HCT116 (cell line): ENCODE measurements at regions not wholly inside any gene's neighbourhood (a gene's known extent, or its start where the extent isn't known, plus 50 kb on each side); places are given as distances from the start of the nearest gene placed in this dataset.

ENCODE experiments used
- ATAC-seq: fragments of 200-7000 bp; cut with Tn5 transposase; 2 replicates; pipeline ENCODE4 v1.9.1; 2020; ENCODE audit warnings: mild to moderate bottlenecking, moderate library complexity
- BruUV-seq: library from RNA; stranded (reverse); fragments of 400-500 nt; replicated peaks from 2 replicates; lab custom pipeline; 2021; lab: Mats Ljungman, UMichigan
- CTCF ChIA-PET: fragments of 300-600 bp; sonication (Branson Sonifier 250); formaldehyde crosslinking; loops from one replicate; lab custom pipeline; 2021; ENCODE audit warnings: antibody characterized with exemption; lab: Charles Lee
- POLR2A ChIA-PET: fragments of 300-600, 350-600 bp; sonication (Branson Sonifier 250); formaldehyde crosslinking; loops from one replicate; lab custom pipeline; 2021; ENCODE audit warnings: antibody characterized with exemption; lab: Charles Lee
- RAD21 ChIA-PET, 2 experiments: fragments of 300-600 bp; sonication (Branson Sonifier 250); formaldehyde crosslinking; loops; one replicate each; lab custom pipeline; 2023; ENCODE audit warnings: low total read pairs in 2 of 2; ENCODE audit not compliant: uncharacterized antibody in 2 of 2, unreplicated experiment in 2 of 2, low non-redundant PET in 1 of 2; lab: Charles Lee
- DNase-seq: peaks from one replicate; pipeline ENCODE4 v3.0.0-alpha.2; 2010; ENCODE audit warnings: low read depth, low spot score
- H2AFZ ChIP-seq: fragments of 200-600 bp; shearing (Covaris generic), sonication (generic); 2 replicates; pipeline ENCODE4 v1.6.1; 2017; ENCODE audit warnings: low read depth, mixed run types, mixed read lengths, antibody characterized with exemption, low read length; ENCODE audit not compliant: poor library complexity, severe bottlenecking
- H3K27ac ChIP-seq: 2 replicates; pipeline ENCODE4 v1.5.1; 2012; ENCODE audit warnings: low read depth, low read length
- H3K27me3 ChIP-seq: fragments of 200-600 bp; sonication (generic); 2 replicates; pipeline ENCODE4 v1.6.1; 2016; ENCODE audit warnings: mixed run types, low read length, mixed read lengths; ENCODE audit not compliant: insufficient read depth
- H3K36me3 ChIP-seq, 2 experiments: fragments of 200-500 bp in 1 of 2; fragments of 200-600 bp in 1 of 2; sonication (Bioruptor generic) in 1 of 2; sonication (generic) in 1 of 2; 2 replicates each; pipeline versions ENCODE4 v1.5.1 to v1.6.1; 2014 to 2016; ENCODE audit warnings: low read length in 2 of 2, inconsistent platforms in 1 of 2, mixed read lengths in 1 of 2, mixed run types in 1 of 2; ENCODE audit not compliant: insufficient read depth in 2 of 2, control insufficient read depth in 1 of 2
- H3K4me1 ChIP-seq, 2 experiments: fragments of 200-600 bp in 1 of 2; sonication (generic) in 1 of 2; 2 replicates each; pipeline versions ENCODE4 v1.5.1 to v1.6.1; 2012 to 2017; ENCODE audit warnings: low read length in 2 of 2, inconsistent platforms in 1 of 2, mild to moderate bottlenecking in 1 of 2, mixed read lengths in 1 of 2, mixed run types in 1 of 2, moderate library complexity in 1 of 2; ENCODE audit not compliant: insufficient read depth in 2 of 2, control insufficient read depth in 1 of 2
- H3K4me2 ChIP-seq: fragments of 200-600 bp; sonication (generic); 2 replicates; pipeline ENCODE4 v1.6.1; 2017; ENCODE audit warnings: mixed run types, low read length, mixed read lengths
- H3K4me3 ChIP-seq, 2 experiments: fragments of 200-600 bp in 1 of 2; sonication (generic) in 1 of 2; replicated peaks in 1 of 2; 2 replicates each; pipeline ENCODE4 v1.5.1; 2011 to 2016; ENCODE audit warnings: low read length in 2 of 2, control low read depth in 1 of 2, low read depth in 1 of 2, mild to moderate bottlenecking in 1 of 2, mixed read lengths in 1 of 2, mixed run types in 1 of 2
- H3K79me2 ChIP-seq: fragments of 200-600 bp; sonication (generic); 2 replicates; pipeline ENCODE4 v1.6.1; 2017; ENCODE audit warnings: mild to moderate bottlenecking, mixed run types, low read length, moderate library complexity, mixed read lengths; ENCODE audit not compliant: insufficient read depth
- H3K9ac ChIP-seq: fragments of 200-600 bp; sonication (generic); 2 replicates; pipeline ENCODE4 v1.6.1; 2016; ENCODE audit warnings: low read length, mixed read lengths
- H3K9me2 ChIP-seq: fragments of 200-600 bp; sonication (generic), shearing (Covaris generic); 2 replicates; pipeline ENCODE4 v1.6.1; 2017; ENCODE audit warnings: mixed run types, mild to moderate bottlenecking, moderate library complexity; ENCODE audit not compliant: insufficient read depth
- H3K9me3 ChIP-seq, 2 experiments: fragments of 200-500 bp in 1 of 2; fragments of 200-600 bp in 1 of 2; sonication (Bioruptor generic) in 1 of 2; sonication (generic) in 1 of 2; 2 replicates each; pipeline ENCODE4 v1.6.1; 2014 to 2017; ENCODE audit warnings: low read length in 2 of 2, mixed read lengths in 2 of 2, inconsistent platforms in 1 of 2, low read depth in 1 of 2, mild to moderate bottlenecking in 1 of 2, mixed run types in 1 of 2, moderate library complexity in 1 of 2; ENCODE audit not compliant: control insufficient read depth in 1 of 2, insufficient read depth in 1 of 2
- H4K20me1 ChIP-seq: fragments of 200-600 bp; sonication (generic), shearing (Covaris generic); 2 replicates; pipeline ENCODE4 v1.6.1; 2017; ENCODE audit warnings: mixed run types, mild to moderate bottlenecking, moderate library complexity; ENCODE audit not compliant: insufficient read depth
- ATF3 ChIP-seq: IDR thresholded peaks from 2 replicates; pipeline ENCODE4 v1.6.1; 2012
- EZH2phosphoT487 ChIP-seq: fragments of 200-600 bp; IDR thresholded peaks from 2 replicates; pipeline ENCODE4 v1.6.1; 2018; ENCODE audit warnings: antibody characterized with exemption, borderline replicate concordance
- FOSL1 ChIP-seq: IDR thresholded peaks from 2 replicates; pipeline ENCODE4 v1.6.1; 2012; ENCODE audit warnings: low read depth
- MAX ChIP-seq: IDR thresholded peaks from 2 replicates; pipeline ENCODE4 v1.6.1; 2012
- POLR2A ChIP-seq: IDR thresholded peaks from 2 replicates; pipeline ENCODE4 v1.7.0; 2011; ENCODE audit warnings: borderline replicate concordance; ENCODE audit not compliant: insufficient read depth, insufficient read length; ENCODE audit errors: extremely low read depth
- SP1 ChIP-seq: IDR thresholded peaks from 2 replicates; pipeline ENCODE4 v1.6.1; 2012; ENCODE audit warnings: low read depth
- SRF ChIP-seq: IDR thresholded peaks from 2 replicates; pipeline ENCODE4 v1.6.1; 2012; ENCODE audit warnings: low read depth
- TCF7L2 ChIP-seq: IDR thresholded peaks from 2 replicates; pipeline ENCODE4 v1.7.0; 2011; ENCODE audit warnings: borderline replicate concordance, inconsistent platforms; ENCODE audit not compliant: insufficient read depth, insufficient read length; ENCODE audit errors: extremely low read depth
- YY1 ChIP-seq: IDR thresholded peaks from 2 replicates; pipeline ENCODE4 v1.6.1; 2011; ENCODE audit warnings: low read length, low read depth, moderate library complexity, mild to moderate bottlenecking; ENCODE audit not compliant: insufficient replicate concordance; ENCODE audit errors: extremely low read depth
- intact Hi-C: fragments of 100-400 bp; cut with micrococcal nuclease; formaldehyde crosslinking; loops from 2 replicates; pipeline ENCODE4 v1.10.0; 2022
- TF ChIP-seq, protein P1 (sequence below), 3 experiments: fragments of 200-600 bp in 1 of 3; sonication (generic) in 1 of 3; IDR thresholded peaks in 2 of 3; conservative IDR thresholded peaks in 1 of 3; 2 replicates each; pipeline ENCODE4 v1.5.1; 2012 to 2017; ENCODE audit warnings: low read depth in 2 of 3, low read length in 2 of 3, antibody characterized with exemption in 1 of 3, borderline replicate concordance in 1 of 3, control low read depth in 1 of 3, mild to moderate bottlenecking in 1 of 3, mixed read lengths in 1 of 3, mixed run types in 1 of 3, moderate library complexity in 1 of 3; ENCODE audit not compliant: insufficient read depth in 1 of 3
- TF ChIP-seq, protein P2 (sequence below): IDR thresholded peaks from 2 replicates; pipeline ENCODE4 v1.6.1; 2012; ENCODE audit warnings: low read depth

- no peaks in the 10 kb centered on the region for H3K9me2 ChIP-seq
- no peaks in the 10 kb centered on the region for H3K27me3 ChIP-seq
- H3K36me3 ChIP-seq: no peaks in the 10 kb centered on the region
- TF ChIP-seq ATF3 (no peak), FOSL1 (no peak), SRF (no peak), YY1 (no peak)
- TF ChIP-seq, protein P1, sequence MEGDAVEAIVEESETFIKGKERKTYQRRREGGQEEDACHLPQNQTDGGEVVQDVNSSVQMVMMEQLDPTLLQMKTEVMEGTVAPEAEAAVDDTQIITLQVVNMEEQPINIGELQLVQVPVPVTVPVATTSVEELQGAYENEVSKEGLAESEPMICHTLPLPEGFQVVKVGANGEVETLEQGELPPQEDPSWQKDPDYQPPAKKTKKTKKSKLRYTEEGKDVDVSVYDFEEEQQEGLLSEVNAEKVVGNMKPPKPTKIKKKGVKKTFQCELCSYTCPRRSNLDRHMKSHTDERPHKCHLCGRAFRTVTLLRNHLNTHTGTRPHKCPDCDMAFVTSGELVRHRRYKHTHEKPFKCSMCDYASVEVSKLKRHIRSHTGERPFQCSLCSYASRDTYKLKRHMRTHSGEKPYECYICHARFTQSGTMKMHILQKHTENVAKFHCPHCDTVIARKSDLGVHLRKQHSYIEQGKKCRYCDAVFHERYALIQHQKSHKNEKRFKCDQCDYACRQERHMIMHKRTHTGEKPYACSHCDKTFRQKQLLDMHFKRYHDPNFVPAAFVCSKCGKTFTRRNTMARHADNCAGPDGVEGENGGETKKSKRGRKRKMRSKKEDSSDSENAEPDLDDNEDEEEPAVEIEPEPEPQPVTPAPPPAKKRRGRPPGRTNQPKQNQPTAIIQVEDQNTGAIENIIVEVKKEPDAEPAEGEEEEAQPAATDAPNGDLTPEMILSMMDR (IDR thresholded peaks at IDR 0.05 in 2 of 3, conservative IDR thresholded peaks at IDR 0.05 in 1 of 3; ENCODE audit: borderline replicate concordance in 1 of 3, insufficient read depth in 1 of 3, low read depth in 2 of 3, low read length in 2 of 3): no peak
- BruUV-seq: no TSS peak
- ChIA-PET CTCF (no interaction called here), RAD21 (no interaction called here), POLR2A (no interaction called here)
- peaks cover 0 to 8% of the 10 kb centered on the region in 2 experiments; a peak in 1 of 4 replicates for H3K4me1 ChIP-seq
- intact Hi-C loops: no loop called here
- no peak for ATAC-seq
- H2AFZ ChIP-seq: no peak overlapping the region
- no peaks in the 10 kb centered on the region for H3K79me2 ChIP-seq
- H3K27ac ChIP-seq: no peak overlapping the region
- H3K9me3 ChIP-seq: no peaks in the 10 kb centered on the region
- H3K4me3 ChIP-seq: no peak overlapping the region
- H4K20me1 ChIP-seq: no peaks in the 10 kb centered on the region
- no peak overlapping the region for H3K9ac ChIP-seq
- DNase-seq: no peak
- no peak overlapping the region for H3K4me2 ChIP-seq
Measured at GRCh38 chr2:37550190-37550589, 121.3 kb downstream of the CDC42EP3 start.

DNA sequence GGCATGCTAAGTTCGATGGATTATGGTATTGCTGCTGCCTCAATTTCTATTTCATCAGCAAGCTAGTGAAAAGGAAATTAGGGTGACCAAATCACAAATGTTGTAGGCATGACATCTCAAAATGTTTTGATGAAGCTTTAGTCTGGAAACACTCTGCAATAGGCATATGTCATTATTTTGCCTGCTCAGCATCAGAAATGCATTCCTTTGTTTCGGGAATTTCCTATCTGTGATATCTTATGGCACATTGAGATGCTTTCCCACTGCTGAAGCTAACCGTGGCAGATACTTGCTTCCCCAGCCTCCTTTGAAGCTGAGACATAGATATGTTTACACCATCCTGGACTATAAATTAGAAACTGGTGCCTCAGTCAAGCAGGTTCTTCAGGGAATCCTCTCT, 119.7 kb downstream of the CDC42EP3 start:
- no peak overlapping the region for H3K27ac ChIP-seq
- CTCF ChIA-PET: no interaction called here
- H4K20me1 ChIP-seq: no peaks in the 10 kb centered on the region
- no peak for DNase-seq
- no peak overlapping the region for H3K9ac ChIP-seq
- RAD21 ChIA-PET: no interaction called here
- intact Hi-C loops: no loop called here
- no peak for ATAC-seq
- no peaks in the 10 kb centered on the region for H3K27me3 ChIP-seq
- no TSS peak for BruUV-seq
- no peak overlapping the region for H3K4me2 ChIP-seq
- POLR2A ChIA-PET: no interaction called here
- no peaks in the 10 kb centered on the region for H3K36me3 ChIP-seq
- H3K79me2 ChIP-seq: no peaks in the 10 kb centered on the region
- H2AFZ ChIP-seq: no peak overlapping the region
- H3K4me3 ChIP-seq: no peak overlapping the region
- H3K9me2 ChIP-seq: no peaks in the 10 kb centered on the region
- H3K9me3 ChIP-seq: no peaks in the 10 kb centered on the region
- H3K4me1 ChIP-seq: peaks cover 0 to 8% of the 10 kb centered on the region in 2 experiments; a peak in 1 of 4 replicates
- TF ChIP-seq POLR2A (no peak), FOSL1 (no peak), TCF7L2 (no peak), EZH2phosphoT487 (no peak), SP1 (no peak), MAX (no peak)
- TF ChIP-seq, protein P2, sequence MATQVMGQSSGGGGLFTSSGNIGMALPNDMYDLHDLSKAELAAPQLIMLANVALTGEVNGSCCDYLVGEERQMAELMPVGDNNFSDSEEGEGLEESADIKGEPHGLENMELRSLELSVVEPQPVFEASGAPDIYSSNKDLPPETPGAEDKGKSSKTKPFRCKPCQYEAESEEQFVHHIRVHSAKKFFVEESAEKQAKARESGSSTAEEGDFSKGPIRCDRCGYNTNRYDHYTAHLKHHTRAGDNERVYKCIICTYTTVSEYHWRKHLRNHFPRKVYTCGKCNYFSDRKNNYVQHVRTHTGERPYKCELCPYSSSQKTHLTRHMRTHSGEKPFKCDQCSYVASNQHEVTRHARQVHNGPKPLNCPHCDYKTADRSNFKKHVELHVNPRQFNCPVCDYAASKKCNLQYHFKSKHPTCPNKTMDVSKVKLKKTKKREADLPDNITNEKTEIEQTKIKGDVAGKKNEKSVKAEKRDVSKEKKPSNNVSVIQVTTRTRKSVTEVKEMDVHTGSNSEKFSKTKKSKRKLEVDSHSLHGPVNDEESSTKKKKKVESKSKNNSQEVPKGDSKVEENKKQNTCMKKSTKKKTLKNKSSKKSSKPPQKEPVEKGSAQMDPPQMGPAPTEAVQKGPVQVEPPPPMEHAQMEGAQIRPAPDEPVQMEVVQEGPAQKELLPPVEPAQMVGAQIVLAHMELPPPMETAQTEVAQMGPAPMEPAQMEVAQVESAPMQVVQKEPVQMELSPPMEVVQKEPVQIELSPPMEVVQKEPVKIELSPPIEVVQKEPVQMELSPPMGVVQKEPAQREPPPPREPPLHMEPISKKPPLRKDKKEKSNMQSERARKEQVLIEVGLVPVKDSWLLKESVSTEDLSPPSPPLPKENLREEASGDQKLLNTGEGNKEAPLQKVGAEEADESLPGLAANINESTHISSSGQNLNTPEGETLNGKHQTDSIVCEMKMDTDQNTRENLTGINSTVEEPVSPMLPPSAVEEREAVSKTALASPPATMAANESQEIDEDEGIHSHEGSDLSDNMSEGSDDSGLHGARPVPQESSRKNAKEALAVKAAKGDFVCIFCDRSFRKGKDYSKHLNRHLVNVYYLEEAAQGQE: no peak
- TF ChIP-seq, protein P1 (IDR thresholded peaks at IDR 0.05 in 2 of 3, conservative IDR thresholded peaks at IDR 0.05 in 1 of 3; ENCODE audit: borderline replicate concordance in 1 of 3, insufficient read depth in 1 of 3, low read depth in 2 of 3, low read length in 2 of 3): no peak
